ENCODE measurements at regions not wholly inside any gene's neighbourhood (a gene's known extent, or its start where the extent isn't known, plus 50 kb on each side); places are given as distances from the start of the nearest gene placed in this dataset.
"Not testable (repeated sequence)": the region's sequence is repeated elsewhere in the genome, so short reads cannot be mapped to it uniquely, and the experiment has no call there.

DNA sequence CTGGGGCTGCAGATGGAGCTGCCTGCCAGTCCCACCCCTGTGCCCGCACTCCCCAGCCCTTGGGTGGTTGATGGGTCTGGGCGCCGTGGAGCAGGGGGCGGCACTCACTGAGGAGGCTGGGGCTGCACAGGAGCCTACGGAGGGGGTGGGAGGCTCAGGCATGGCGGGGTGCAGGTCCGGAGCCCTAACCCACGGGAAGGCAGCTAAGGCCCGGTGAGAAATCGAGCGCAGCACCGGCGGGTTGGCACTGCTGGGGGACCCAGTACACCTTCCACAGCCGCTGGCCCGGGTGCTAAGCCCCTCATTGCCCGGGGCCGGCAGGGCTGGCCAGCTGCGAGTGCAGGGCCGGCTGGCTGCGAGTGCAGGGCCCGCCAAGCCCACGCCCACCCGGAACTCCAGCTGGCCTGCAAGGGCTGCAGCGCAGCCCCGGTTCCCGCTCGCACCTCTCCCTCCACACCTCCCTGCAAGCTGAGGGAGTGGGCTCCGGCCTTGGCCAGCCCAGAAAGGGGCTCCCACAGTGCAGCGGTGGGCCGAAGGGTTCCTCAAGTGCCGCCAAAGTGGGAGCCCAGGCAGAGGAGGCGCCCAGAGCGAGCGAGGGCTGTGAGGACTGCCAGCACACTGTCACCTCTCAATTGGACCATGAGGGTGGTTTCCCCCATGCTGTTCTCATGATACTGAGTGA is 80.8 kb upstream of the LUZP2 start:
- not testable (repeated sequence) for DNase-seq (ENCODE audit: low read depth)

DNA sequence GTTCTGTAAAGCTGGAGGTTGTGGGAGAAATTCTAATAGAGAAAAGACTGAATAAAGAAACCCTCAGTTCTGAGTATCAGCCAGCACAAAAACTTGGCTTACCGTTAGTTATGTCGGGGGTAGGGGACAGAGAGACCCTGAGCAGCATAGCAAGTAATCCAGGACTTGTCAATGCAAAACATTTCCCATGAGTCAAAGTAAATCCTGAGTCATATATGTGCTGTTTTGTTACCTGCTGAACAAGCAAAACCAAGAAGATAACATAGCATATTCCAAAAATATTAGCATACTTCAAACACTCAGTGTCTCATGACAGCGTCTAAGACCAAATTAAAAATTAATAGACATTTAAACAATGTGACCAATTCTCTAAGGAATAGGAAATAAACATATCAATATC is 75.1 kb upstream of the LUZP2 start:
- no peak for DNase-seq (ENCODE audit: low read depth)

DNA sequence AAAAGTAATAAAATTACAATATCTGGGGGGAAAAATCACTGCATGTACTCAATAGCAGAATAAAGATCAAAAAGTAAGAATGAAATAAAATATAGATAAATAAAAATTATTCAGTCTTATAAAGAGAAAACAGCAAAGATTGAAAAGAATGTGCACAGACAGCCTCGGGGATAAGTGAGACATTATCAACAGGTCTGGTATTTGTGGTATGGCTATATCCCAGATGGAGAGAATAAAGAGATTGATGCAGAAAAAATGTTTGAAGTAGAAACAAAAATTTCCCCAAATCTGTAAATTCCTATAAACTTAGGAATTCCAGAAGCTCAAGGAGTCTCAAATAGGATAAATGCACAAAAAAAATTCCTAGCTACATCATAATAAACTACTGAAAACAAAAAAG is 74.5 kb upstream of the LUZP2 start:
- no peak for DNase-seq (ENCODE audit: low read depth)

DNA sequence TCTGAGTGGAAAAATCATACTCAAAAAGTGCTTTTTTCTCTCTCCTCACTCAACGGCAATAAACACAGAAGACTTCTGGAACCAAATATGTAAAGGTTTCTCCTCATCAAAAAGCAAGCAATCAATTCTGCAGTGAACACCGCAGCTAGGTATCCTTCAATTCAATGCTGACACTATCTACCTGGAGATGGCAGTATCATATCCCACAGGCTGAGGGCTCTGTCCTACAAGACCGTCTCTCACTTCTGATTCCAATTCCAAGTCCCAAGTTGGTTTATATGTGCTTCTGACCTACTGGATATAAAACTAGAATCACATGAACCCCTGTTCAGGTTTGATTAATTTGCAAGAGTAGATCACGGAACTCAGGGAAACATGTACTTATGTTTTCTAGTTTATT is 59.7 kb upstream of the LUZP2 start:
- no peak for DNase-seq (ENCODE audit: low read depth)

Measured in LHCN-M2 (cell line).